ENCODE measurements at regions not wholly inside any gene's neighbourhood (a gene's known extent, or its start where the extent isn't known, plus 50 kb on each side); places are given as distances from the start of the nearest gene placed in this dataset.
"Not testable (repeated sequence)": the region's sequence is repeated elsewhere in the genome, so short reads cannot be mapped to it uniquely, and the experiment has no call there.

- DNase-seq (ENCODE audit: insufficient read length, low spot score), result peak; percentile 25
- FAIRE-seq, result peak; percentile 83
These were observed 320.1 kb upstream of the TARS1 start for GRCh38 chr5:33120671-33121070.

DNA sequence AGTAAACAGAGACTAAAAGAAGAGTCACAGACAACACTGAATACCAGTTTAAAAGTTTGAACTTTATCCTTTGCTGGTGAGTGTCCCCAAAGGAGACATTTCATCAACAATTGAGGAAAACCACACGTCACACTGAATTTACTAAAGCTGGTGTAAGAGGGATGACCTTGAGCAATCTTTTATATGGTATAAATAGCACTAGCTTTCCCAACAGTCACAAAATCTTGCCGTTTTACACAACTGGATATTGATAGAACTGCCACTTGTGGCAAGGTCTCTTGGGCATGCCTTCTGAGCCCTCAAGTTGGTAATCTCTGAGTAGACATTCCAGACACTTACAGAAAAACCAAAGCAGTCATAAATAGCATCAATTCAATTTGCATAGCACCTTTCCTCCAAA, 311.5 kb upstream of the TARS1 start:
- FAIRE-seq (no peak), DNase-seq (ENCODE audit: insufficient read length, low spot score) (no peak)

DNA sequence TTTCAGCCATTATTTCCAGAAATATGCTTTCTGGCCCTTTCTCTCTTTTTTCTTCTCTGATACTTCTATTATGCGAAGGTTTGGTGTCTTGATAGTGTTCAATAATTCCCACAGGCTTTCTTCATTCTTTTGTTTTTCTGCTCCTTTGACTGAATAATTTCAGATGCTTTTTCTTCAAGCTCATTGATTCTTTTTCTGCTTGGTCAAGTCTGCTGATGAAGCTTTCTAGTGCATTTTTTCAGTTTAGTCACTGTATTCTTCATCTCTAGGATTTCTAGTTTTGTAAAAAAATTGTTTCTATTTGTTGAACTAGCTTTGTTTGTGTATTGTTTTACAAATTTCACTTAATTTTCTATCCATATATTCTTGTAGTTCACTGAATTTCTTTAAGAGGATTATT, 304.0 kb upstream of the TARS1 start:
- FAIRE-seq (no peak), DNase-seq (ENCODE audit: insufficient read length, low spot score) (no peak)

- not testable (repeated sequence) for DNase-seq (ENCODE audit: insufficient read length, low spot score); FAIRE-seq
These were observed 302.6 kb upstream of the TARS1 start for GRCh38 chr5:33138145-33138544.

DNA sequence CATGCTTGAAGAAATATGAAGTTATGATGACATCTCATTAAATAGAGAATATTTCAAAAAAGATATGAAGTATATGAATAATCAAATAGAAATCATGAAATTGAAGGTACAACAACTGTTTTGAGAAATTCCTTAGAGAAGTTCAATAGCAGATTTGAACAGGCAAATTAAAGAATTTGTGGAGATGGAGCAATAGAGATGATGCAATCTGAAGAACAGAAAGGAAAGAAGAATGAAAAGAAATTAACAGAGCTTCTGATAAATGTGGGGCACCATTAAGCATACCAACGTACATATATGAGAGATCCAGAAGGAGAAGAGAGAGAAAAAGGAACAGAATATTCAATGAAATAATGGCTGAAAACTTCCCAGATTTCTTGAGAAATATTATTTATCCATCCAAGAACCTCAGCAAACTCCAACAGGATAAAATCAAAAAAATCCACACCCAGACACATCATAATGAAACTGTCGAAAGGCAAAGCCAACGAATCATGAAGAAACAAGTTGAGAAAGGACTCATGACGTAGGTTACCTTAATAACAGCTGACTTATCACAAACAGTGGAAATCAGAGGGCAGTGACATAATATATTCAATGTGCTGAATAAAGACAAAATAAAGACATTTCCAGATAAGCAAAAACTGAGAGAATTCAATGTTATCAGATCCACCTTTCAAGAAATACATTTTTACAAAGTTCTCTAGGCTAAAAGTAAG, 297.2 kb upstream of the TARS1 start:
- no peak for DNase-seq (ENCODE audit: insufficient read length, low spot score)
- FAIRE-seq, result no peak

DNA sequence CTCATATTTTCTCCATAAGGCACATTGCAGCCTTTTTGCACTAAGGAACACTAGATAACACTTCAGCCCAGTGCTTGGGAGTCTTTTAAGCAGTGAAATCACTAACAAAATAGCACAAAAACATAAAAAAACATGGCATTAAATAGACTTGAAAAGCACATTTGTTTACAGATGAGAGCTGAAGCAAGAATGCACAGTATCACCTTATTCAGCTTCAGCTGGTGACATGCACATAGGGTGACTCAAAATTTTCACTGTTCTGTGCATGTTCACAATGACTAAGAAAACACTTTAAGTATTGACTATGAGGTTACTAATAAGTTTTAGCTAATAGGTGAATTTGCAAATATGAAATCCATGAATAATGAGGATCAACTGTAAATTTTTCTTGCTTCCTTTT, 293.9 kb upstream of the TARS1 start:
- peak; percentile 88 for FAIRE-seq

DNA sequence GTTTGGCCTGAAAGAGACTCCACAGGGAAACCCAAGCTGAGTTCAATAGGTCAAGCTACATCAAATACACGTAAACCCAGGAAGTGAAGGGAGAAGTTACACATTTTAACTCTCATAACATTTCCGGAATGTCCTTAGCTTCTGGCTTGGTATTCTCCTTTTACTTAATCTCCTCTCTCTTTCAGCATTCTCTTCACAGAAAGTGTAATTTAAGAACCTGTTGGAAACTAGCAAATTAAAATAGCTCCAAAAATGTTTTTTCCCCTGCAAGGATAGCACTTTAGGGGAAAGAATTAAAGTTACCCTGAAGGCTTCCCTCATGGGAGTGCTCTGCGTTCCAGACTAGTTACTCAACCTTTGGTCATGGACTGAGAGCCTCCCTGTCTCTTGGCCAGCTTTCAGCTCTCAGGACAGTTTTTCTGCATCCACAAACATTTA, 292.7 kb upstream of the TARS1 start:
- FAIRE-seq, result peak; percentile 94
- DNase-seq (ENCODE audit: insufficient read length, low spot score), result peak; percentile 80

More for the DNA sequence above, 293.9 kb upstream of the TARS1 start:
- DNase-seq (ENCODE audit: insufficient read length, low spot score), result no peak

DNA sequence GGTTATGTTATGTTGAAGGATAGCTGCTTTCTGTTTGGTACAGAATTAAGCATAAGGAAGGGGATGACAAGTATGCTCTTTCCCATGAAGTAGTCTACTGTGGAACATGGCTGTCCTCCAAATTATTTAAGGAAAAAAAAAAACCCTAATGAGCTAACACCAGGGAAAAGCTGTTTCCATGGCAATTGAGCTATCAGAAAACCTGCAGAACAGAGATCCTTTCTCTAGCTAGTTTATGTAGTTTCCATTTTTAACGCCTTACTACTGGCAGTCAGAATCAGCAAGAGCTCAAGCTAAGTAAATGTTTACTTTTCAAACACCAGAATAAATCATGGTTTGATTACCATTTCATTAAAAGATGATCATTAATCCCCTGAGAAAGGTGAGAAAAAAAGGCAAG, 287.4 kb upstream of the TARS1 start:
- no peak for DNase-seq (ENCODE audit: insufficient read length, low spot score)
- FAIRE-seq, result no peak

DNA sequence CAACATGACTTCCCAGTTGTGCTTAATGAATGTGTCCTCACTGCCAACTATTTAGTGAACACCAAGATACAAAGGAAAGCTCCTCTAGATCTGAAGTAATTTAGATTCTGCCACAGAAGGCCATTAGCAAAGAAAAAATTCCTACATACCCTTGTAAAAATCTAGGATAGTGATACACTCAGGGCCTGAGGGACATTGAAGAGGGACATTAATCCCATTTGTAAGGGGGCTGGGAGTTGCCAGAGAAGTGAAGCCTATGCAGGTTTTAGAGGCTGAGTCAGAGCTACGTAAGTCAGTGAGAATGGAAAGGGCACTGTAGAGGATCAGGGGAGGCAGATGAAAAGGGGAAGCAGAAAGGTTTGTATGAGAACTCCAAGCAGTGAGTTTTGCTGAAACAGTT, 286.9 kb upstream of the TARS1 start:
- FAIRE-seq, result peak; percentile 42
- no peak for DNase-seq (ENCODE audit: insufficient read length, low spot score)

- no peak for DNase-seq (ENCODE audit: insufficient read length, low spot score)
- FAIRE-seq, result peak; percentile 51
These were observed 279.9 kb upstream of the TARS1 start for GRCh38 chr5:33160871-33161270.

DNA sequence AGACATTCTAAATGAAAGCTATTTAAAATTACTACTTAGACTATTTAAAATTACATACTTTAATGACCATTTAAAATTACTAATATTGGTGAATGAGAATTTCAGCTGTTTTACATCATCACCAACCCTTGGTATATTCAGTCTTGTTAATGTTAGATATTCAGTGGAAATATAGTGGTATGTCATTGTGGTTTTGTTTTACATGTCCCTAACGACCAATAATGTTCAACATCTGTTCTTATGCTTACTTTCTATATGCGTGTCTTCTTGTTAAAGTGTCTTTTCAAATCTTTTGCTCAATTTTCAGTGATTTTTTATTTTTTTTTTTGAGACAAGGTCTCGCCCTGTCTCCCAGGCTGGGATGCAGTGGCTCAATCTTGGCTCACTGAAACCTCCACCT, 279.3 kb upstream of the TARS1 start:
- FAIRE-seq, result no peak
- no peak for DNase-seq (ENCODE audit: insufficient read length, low spot score)

DNA sequence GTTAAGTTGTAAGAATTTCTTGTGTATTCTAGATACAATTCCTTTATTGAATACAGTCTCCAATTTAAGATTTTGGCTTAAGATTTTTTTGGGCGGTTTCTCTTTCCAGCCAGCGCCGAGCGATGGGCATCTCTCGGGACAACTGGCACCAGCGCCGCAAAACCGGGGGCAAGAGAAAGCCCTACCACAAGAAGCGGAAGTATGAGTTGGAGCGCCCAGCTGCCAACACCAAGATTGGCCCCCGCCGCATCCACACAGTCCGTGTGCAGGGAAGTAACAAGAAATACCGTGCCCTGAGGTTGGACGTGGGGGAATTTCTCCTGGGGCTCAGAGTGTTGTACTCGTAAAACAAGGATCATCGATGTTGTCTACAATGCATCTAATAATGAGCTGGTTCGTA, 278.7 kb upstream of the TARS1 start:
- FAIRE-seq (peak; percentile 80), DNase-seq (ENCODE audit: insufficient read length, low spot score) (no peak)

- FAIRE-seq, result no peak
These were observed 274.2 kb upstream of the TARS1 start for GRCh38 chr5:33166522-33166921.

GRCh38 chr5:33166948-33167347, 273.8 kb upstream of the TARS1 start:
- peak; percentile 26 for FAIRE-seq
- DNase-seq (ENCODE audit: insufficient read length, low spot score), result no peak

More at GRCh38 chr5:33166522-33166921, 274.2 kb upstream of the TARS1 start:
- no peak for DNase-seq (ENCODE audit: insufficient read length, low spot score)

DNA sequence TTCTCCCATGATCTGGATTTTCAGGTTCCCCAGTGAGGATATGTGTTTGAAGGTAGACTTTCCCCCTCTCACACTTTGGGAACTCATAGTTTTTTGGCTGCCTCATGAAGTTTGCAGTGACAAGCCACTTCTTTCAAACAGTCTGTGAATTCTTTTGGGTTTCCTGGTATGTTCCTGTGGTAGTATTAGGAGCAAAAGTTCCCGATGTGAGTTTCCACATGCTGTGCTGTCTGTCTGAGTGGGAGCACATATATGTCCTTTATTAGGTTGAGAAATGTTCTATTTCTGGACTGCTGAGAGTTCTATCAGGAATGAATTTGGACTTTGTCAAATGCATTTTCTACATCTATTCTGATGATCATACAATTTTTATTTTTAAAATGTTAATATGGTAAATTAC, 273.2 kb upstream of the TARS1 start:
- FAIRE-seq, result no peak
- DNase-seq (ENCODE audit: insufficient read length, low spot score), result no peak

DNA sequence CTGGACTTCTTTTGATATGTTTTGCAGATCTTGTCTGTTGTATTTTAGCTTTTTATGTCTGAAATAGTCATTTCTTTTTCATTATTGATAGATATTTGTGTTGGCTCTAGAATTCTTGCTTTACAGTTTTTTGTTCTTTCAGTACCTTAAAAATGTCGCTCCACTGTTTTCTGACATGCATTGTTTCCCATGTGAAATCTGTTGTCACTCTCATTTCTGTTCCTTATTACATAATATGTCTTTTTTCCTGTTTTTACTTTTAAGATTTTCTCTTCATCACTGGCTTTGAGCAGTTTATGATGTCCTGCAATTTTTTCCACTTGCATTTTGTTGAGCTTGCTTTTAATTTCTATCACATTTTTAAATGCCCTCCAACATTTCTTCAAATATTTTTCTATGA, 270.4 kb upstream of the TARS1 start:
- FAIRE-seq (no peak), DNase-seq (ENCODE audit: insufficient read length, low spot score) (no peak)

- no peak for FAIRE-seq
- DNase-seq (ENCODE audit: insufficient read length, low spot score), result no peak
These were observed 266.4 kb upstream of the TARS1 start for GRCh38 chr5:33174383-33174782.

GRCh38 chr5:33179301-33179700, 261.5 kb upstream of the TARS1 start:
- FAIRE-seq (no peak), DNase-seq (ENCODE audit: insufficient read length, low spot score) (no peak)

GRCh38 chr5:33180900-33181299, 259.9 kb upstream of the TARS1 start:
- DNase-seq (ENCODE audit: insufficient read length, low spot score) (peak; percentile 30), FAIRE-seq (no peak)

DNA sequence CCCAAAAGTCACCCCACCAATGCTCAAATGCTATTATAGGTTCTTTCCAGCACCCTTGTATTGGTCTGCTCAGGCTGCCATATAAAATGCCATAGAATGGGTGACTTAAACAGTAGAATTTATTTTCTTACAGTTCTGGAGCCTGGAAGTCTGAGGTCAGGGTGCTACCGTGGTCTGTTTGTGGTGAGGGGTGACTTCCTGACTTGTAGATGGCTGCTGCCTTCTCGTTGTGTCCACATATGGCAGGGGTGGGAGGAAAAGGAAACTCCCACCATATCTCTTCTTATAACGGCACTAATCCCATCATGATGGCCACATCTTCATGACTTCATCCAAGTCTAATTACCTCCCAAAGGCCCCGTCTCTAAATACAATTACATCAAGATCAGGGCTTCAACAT, 257.8 kb upstream of the TARS1 start:
- DNase-seq (ENCODE audit: insufficient read length, low spot score), result no peak
- no peak for FAIRE-seq

DNA sequence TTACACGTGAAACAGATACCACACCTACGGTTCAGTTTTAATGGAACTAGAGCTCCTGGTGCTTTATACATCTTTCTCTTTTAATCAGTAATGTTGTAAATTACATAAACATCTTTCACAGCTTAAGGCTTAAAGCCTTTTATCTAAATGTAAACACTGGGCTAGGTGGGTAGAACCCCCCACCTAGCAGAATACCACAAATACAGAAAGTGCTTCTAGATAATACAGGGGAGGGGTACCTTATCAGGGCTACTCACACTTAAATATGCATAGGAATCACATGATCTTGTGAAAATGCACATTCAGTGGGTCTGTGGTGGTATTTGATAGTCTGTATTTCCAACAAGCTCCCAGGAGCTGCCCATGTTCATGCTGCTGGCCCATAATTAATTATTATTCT, 256.4 kb upstream of the TARS1 start:
- no peak for FAIRE-seq
- DNase-seq (ENCODE audit: insufficient read length, low spot score), result no peak

DNA sequence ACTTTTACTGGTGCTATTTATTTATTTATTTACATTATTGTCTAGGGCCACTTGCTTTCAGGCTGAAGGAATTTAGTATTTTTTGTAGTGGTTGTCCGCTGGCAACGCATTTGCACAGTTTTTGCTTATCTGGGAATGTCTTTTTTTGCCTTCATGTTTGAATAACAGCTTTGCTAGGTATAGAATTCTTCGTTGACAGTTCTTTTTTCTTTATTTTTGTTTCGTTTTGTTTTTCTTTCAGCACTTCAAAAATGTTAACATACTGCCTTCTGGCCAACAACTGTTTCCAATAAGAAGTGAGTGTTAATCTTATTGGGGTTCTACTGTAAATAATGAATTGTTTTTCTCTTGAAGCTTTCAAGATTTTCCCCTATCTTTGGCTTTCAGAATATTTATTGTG, 252.7 kb upstream of the TARS1 start:
- no peak for FAIRE-seq

GRCh38 chr5:33194914-33195313, 245.9 kb upstream of the TARS1 start:
- no peak for DNase-seq (ENCODE audit: insufficient read length, low spot score)
- peak; percentile 44 for FAIRE-seq

More for the DNA sequence above, 252.7 kb upstream of the TARS1 start:
- no peak for DNase-seq (ENCODE audit: insufficient read length, low spot score)

All from HTR-8/SVneo (cell line).